ENCODE measurements at regions not wholly inside any gene's neighbourhood (a gene's known extent, or its start where the extent isn't known, plus 50 kb on each side); places are given as distances from the start of the nearest gene placed in this dataset.

GRCh38 chr15:61798631-61799030 lies 261.6 kb downstream of the VPS13C start:
- Mint-ChIP-seq H3K4me1 (ENCODE audit: low read depth) (no peaks in the 10 kb centered on the region), H3K27me3 (ENCODE audit: low read depth) (peaks cover 6% of the 10 kb centered on the region), H3K36me3 (ENCODE audit: insufficient read depth in 2 of 2) (no peaks in the 10 kb centered on the region), H3K9me3 (no peaks in the 10 kb centered on the region), H3K4me3 (no peak overlapping the region), H3K27ac (no peak overlapping the region)
- no peak for DNase-seq
- no peak for ATAC-seq (replicated peaks in 1 of 2)

DNA sequence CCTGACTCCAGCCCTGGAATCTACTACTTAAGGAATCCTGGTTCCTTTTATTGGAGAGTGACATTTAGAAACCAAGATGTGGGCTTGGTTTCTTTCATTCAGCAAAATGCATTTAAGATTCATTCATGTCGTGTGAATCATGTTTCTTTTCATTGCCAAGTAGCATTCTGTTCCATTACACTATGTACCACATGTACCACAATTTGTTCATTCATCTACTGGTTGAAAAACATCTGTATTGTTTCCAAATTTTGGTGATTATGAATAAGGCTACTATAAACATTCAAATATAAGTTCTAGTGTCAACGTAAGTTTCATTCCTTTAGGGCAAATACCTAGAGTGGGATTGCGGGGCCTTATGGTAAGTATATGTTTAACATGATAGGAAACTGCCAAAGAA lies 264.2 kb downstream of the VPS13C start:
- H3K9me3 Mint-ChIP-seq, result no peaks in the 10 kb centered on the region
- no peak overlapping the region for H3K27ac Mint-ChIP-seq
- H3K4me3 Mint-ChIP-seq, result no peak overlapping the region
- no peaks in the 10 kb centered on the region for H3K4me1 Mint-ChIP-seq (ENCODE audit: low read depth)
- DNase-seq, result no peak
- H3K36me3 Mint-ChIP-seq (ENCODE audit: insufficient read depth in 2 of 2), result no peaks in the 10 kb centered on the region
- H3K27me3 Mint-ChIP-seq (ENCODE audit: low read depth), result peaks cover 25% of the 10 kb centered on the region
- ATAC-seq (replicated peaks in 1 of 2), result no peak

- peaks cover 26% of the 10 kb centered on the region for H3K27me3 Mint-ChIP-seq (ENCODE audit: low read depth)
- ATAC-seq (replicated peaks in 1 of 2), result no peak
- DNase-seq, result no peak
- H3K9me3 Mint-ChIP-seq, result no peaks in the 10 kb centered on the region
- H3K36me3 Mint-ChIP-seq (ENCODE audit: insufficient read depth in 2 of 2), result no peaks in the 10 kb centered on the region
- no peaks in the 10 kb centered on the region for H3K4me1 Mint-ChIP-seq (ENCODE audit: low read depth)
- no peak overlapping the region for H3K4me3 Mint-ChIP-seq
- no peak overlapping the region for H3K27ac Mint-ChIP-seq
Observed at GRCh38 chr15:61794881-61795280, 265.4 kb downstream of the VPS13C start.

DNA sequence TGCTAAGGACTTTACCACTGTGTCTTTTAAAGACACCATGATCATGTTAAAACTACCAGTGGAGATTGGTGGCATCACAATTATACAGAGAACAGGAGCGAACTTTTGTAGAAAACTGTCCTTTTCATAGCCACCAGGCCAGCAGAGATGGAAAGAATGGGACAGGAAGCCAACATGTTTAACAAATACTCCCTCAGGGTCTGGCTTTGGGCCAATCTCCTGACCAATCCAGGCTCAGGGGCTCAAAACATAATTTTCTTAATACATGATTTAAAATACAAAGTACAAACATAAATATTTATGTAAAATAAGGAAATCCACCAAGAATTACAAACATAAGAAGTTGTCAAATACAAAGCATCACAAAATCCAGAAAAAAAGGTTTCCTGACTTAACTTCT lies 266.0 kb downstream of the VPS13C start:
- Mint-ChIP-seq H3K9me3 (no peaks in the 10 kb centered on the region), H3K4me1 (ENCODE audit: low read depth) (no peaks in the 10 kb centered on the region), H3K27ac (no peak overlapping the region), H3K36me3 (ENCODE audit: insufficient read depth in 2 of 2) (no peaks in the 10 kb centered on the region), H3K4me3 (no peak overlapping the region), H3K27me3 (ENCODE audit: low read depth) (peaks cover 26% of the 10 kb centered on the region)
- DNase-seq (no peak), ATAC-seq (replicated peaks in 1 of 2) (no peak)

GRCh38 chr15:61784734-61785133 lies 275.5 kb downstream of the VPS13C start:
- H3K4me1 Mint-ChIP-seq (ENCODE audit: low read depth), result no peaks in the 10 kb centered on the region
- peaks cover 0 to 3% of the 10 kb centered on the region in 2 donors for H3K9me3 Mint-ChIP-seq
- H3K27ac Mint-ChIP-seq, result no peak overlapping the region
- no peaks in the 10 kb centered on the region for H3K36me3 Mint-ChIP-seq (ENCODE audit: insufficient read depth in 2 of 2)
- no peak overlapping the region for H3K4me3 Mint-ChIP-seq
- ATAC-seq (replicated peaks in 1 of 2) (no peak), DNase-seq (no peak)
- H3K27me3 Mint-ChIP-seq (ENCODE audit: low read depth), result peaks cover 11% of the 10 kb centered on the region

GRCh38 chr15:61780278-61780980 lies 279.8 kb downstream of the VPS13C start:
- no peaks in the 10 kb centered on the region for H3K36me3 Mint-ChIP-seq (ENCODE audit: insufficient read depth in 2 of 2)
- no peak overlapping the region for H3K4me3 Mint-ChIP-seq
- ATAC-seq (replicated peaks in 1 of 2) (no peak), DNase-seq (no peak)
- H3K4me1 Mint-ChIP-seq (ENCODE audit: low read depth), result no peaks in the 10 kb centered on the region
- peaks cover 42% of the 10 kb centered on the region for H3K27me3 Mint-ChIP-seq (ENCODE audit: low read depth)
- H3K27ac Mint-ChIP-seq, result no peak overlapping the region
- no peaks in the 10 kb centered on the region for H3K9me3 Mint-ChIP-seq

- no peaks in the 10 kb centered on the region for H3K4me1 Mint-ChIP-seq (ENCODE audit: low read depth)
- H3K4me3 Mint-ChIP-seq, result no peak overlapping the region
- H3K36me3 Mint-ChIP-seq (ENCODE audit: insufficient read depth in 2 of 2), result peaks cover 0 to 1% of the 10 kb centered on the region in 2 donors
- DNase-seq, result no peak
- ATAC-seq (replicated peaks in 1 of 2), result no peak
- no peak overlapping the region for H3K27ac Mint-ChIP-seq
- H3K27me3 Mint-ChIP-seq (ENCODE audit: low read depth), result peaks cover 42% of the 10 kb centered on the region
- peaks cover 0 to 2% of the 10 kb centered on the region in 2 donors for H3K9me3 Mint-ChIP-seq
Observed at GRCh38 chr15:61777689-61778088, 282.6 kb downstream of the VPS13C start.

DNA sequence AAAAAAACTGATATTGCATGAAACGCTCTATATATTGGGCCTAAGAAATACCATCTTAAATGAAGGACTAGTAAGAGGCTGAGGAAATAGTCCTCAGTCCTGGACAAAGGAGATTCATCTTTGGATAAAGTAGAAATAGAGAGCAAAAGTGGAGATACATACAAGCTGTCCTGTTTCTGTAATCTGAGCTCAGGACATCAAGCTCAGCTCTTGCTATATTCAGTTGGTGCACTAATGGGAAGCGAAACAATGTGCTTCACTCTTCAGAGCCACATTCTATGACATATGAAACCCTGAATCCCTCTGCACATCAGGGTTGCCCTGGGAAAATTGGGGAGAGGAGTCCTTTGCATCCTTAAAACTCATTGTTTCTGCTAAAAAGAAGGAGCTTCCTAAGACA lies 290.7 kb downstream of the VPS13C start:
- peaks cover 22% of the 10 kb centered on the region for H3K27me3 Mint-ChIP-seq (ENCODE audit: low read depth)
- peaks cover 0 to 6% of the 10 kb centered on the region in 2 donors for H3K36me3 Mint-ChIP-seq (ENCODE audit: insufficient read depth in 2 of 2)

GRCh38 chr15:61768131-61768530 lies 292.1 kb downstream of the VPS13C start:
- DNase-seq (no peak), ATAC-seq (replicated peaks in 1 of 2) (no peak)
- Mint-ChIP-seq H3K36me3 (ENCODE audit: insufficient read depth in 2 of 2) (peaks cover 0 to 5% of the 10 kb centered on the region in 2 donors), H3K4me3 (no peak overlapping the region), H3K27ac (no peak overlapping the region), H3K9me3 (peaks cover 0 to 8% of the 10 kb centered on the region in 2 donors), H3K4me1 (ENCODE audit: low read depth) (no peaks in the 10 kb centered on the region), H3K27me3 (ENCODE audit: low read depth) (peaks cover 32% of the 10 kb centered on the region)

More for the DNA sequence above, 290.7 kb downstream of the VPS13C start:
- ATAC-seq (replicated peaks in 1 of 2) (no peak), DNase-seq (no peak)
- Mint-ChIP-seq H3K4me3 (no peak overlapping the region), H3K4me1 (ENCODE audit: low read depth) (no peaks in the 10 kb centered on the region), H3K27ac (no peak overlapping the region), H3K9me3 (peaks cover 0 to 9% of the 10 kb centered on the region in 2 donors)

DNA sequence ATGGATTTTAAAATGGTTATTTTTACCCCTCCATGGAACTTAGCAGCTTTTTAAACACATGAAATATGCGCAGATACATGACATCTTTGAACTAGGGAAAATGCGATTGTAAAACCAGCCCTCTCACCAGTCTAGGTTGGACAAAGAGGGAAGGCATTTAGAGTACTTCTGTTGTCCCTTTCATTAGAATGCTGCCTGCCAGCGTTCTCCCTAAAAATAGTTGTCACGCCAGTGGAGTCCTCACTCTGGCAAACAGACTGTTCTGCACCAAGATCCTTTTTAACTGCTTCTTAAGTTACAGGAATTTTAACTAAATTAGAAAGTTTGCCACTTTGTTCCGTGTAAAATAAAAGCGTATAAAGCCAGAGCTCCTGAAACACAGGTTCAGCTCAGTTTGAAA lies 295.3 kb downstream of the VPS13C start:
- H3K27me3 Mint-ChIP-seq (ENCODE audit: low read depth), result peaks cover 43% of the 10 kb centered on the region
- no peaks in the 10 kb centered on the region for H3K4me1 Mint-ChIP-seq (ENCODE audit: low read depth)
- DNase-seq (no peak), ATAC-seq (replicated peaks in 1 of 2) (no peak)
- H3K27ac Mint-ChIP-seq, result no peak overlapping the region
- H3K4me3 Mint-ChIP-seq, result no peak overlapping the region
- no peaks in the 10 kb centered on the region for H3K9me3 Mint-ChIP-seq
- no peaks in the 10 kb centered on the region for H3K36me3 Mint-ChIP-seq (ENCODE audit: insufficient read depth in 2 of 2)

GRCh38 chr15:61764141-61764540 lies 296.1 kb downstream of the VPS13C start:
- no peaks in the 10 kb centered on the region for H3K36me3 Mint-ChIP-seq (ENCODE audit: insufficient read depth in 2 of 2)
- H3K27me3 Mint-ChIP-seq (ENCODE audit: low read depth), result peaks cover 43% of the 10 kb centered on the region
- no peak overlapping the region for H3K27ac Mint-ChIP-seq
- ATAC-seq (replicated peaks in 1 of 2), result no peak
- H3K4me3 Mint-ChIP-seq, result no peak overlapping the region
- H3K4me1 Mint-ChIP-seq (ENCODE audit: low read depth), result no peaks in the 10 kb centered on the region
- no peaks in the 10 kb centered on the region for H3K9me3 Mint-ChIP-seq
- DNase-seq, result no peak

GRCh38 chr15:61762676-61763075 lies 297.6 kb downstream of the VPS13C start:
- H3K36me3 Mint-ChIP-seq (ENCODE audit: insufficient read depth in 2 of 2), result no peaks in the 10 kb centered on the region
- H3K27me3 Mint-ChIP-seq (ENCODE audit: low read depth), result peaks cover 43% of the 10 kb centered on the region
- DNase-seq, result no peak
- ATAC-seq (replicated peaks in 1 of 2), result no peak
- H3K9me3 Mint-ChIP-seq, result no peaks in the 10 kb centered on the region
- H3K4me3 Mint-ChIP-seq, result no peak overlapping the region
- H3K4me1 Mint-ChIP-seq (ENCODE audit: low read depth), result no peaks in the 10 kb centered on the region
- H3K27ac Mint-ChIP-seq, result no peak overlapping the region

- Mint-ChIP-seq H3K27ac (no peak overlapping the region), H3K4me3 (no peak overlapping the region), H3K4me1 (ENCODE audit: low read depth) (no peaks in the 10 kb centered on the region), H3K36me3 (ENCODE audit: insufficient read depth in 2 of 2) (no peaks in the 10 kb centered on the region), H3K9me3 (no peaks in the 10 kb centered on the region), H3K27me3 (ENCODE audit: low read depth) (peaks cover 29% of the 10 kb centered on the region)
- DNase-seq (no peak), ATAC-seq (replicated peaks in 1 of 2) (no peak)
Observed at GRCh38 chr15:61759639-61760038, 300.6 kb downstream of the VPS13C start.
